HG03039 (cell line): ENCODE measurements at regions not wholly inside any gene's neighbourhood (a gene's known extent, or its start where the extent isn't known, plus 50 kb on each side); places are given as distances from the start of the nearest gene placed in this dataset.

Source experiments
- ATAC-seq: cut with Tn5 transposase; IDR thresholded peaks from one replicate; pipeline ENCODE4 v1.9.1; 2021; ENCODE audit warnings: mild to moderate bottlenecking, moderate library complexity; ENCODE audit not compliant: unreplicated experiment

- no peak for ATAC-seq
These were observed 120.0 kb downstream of the SETD4 start for GRCh38 chr21:35940074-35940927.

- no peak for ATAC-seq
These were observed 121.9 kb downstream of the SETD4 start for GRCh38 chr21:35938446-35938845.

GRCh38 chr21:35933466-35933865 lies 126.9 kb downstream of the SETD4 start:
- no peak for ATAC-seq

- ATAC-seq = no peak
These were observed 128.0 kb downstream of the SETD4 start for GRCh38 chr21:35932232-35932911.

GRCh38 chr21:35929901-35930300 lies 130.4 kb downstream of the SETD4 start:
- ATAC-seq = no peak

- ATAC-seq = no peak
These were observed 133.1 kb downstream of the SETD4 start for GRCh38 chr21:35927262-35927661.

- no peak for ATAC-seq
These were observed 134.2 kb downstream of the SETD4 start for GRCh38 chr21:35926003-35926740.

GRCh38 chr21:35925497-35925896 lies 134.8 kb downstream of the SETD4 start:
- ATAC-seq = no peak

- ATAC-seq = no peak
These were observed 135.5 kb downstream of the SETD4 start for GRCh38 chr21:35924714-35925301.

- ATAC-seq = no peak
These were observed 136.4 kb downstream of the SETD4 start for GRCh38 chr21:35923971-35924370.

- ATAC-seq = no peak
These were observed 137.7 kb downstream of the SETD4 start for GRCh38 chr21:35922618-35923017.

GRCh38 chr21:35921471-35921870 lies 138.9 kb downstream of the SETD4 start:
- no peak for ATAC-seq

- ATAC-seq = no peak
These were observed 139.9 kb downstream of the SETD4 start for GRCh38 chr21:35920436-35920835.

- ATAC-seq = no peak
These were observed 145.3 kb downstream of the SETD4 start for GRCh38 chr21:35915030-35915429.

- ATAC-seq = no peak
These were observed 148.7 kb downstream of the SETD4 start for GRCh38 chr21:35911412-35912191.

- no peak for ATAC-seq
These were observed 150.7 kb downstream of the SETD4 start for GRCh38 chr21:35909456-35910223.

GRCh38 chr21:35908311-35909078 lies 151.8 kb downstream of the SETD4 start:
- ATAC-seq = no peak

GRCh38 chr21:35906586-35906985 lies 153.7 kb downstream of the SETD4 start:
- ATAC-seq = no peak

GRCh38 chr21:35905963-35906345 lies 154.4 kb downstream of the SETD4 start:
- no peak for ATAC-seq
